NB4 (cell line): ENCODE measurements at regions not wholly inside any gene's neighbourhood (a gene's known extent, or its start where the extent isn't known, plus 50 kb on each side); places are given as distances from the start of the nearest gene placed in this dataset.

ENCODE experiments used
- MYC ChIP-seq: IDR thresholded peaks from 2 replicates; pipeline ENCODE4 v1.6.1; 2011; ENCODE audit warnings: low read depth, low read length
- POLR2A ChIP-seq: IDR thresholded peaks from 2 replicates; pipeline ENCODE4 v1.6.1; 2011; ENCODE audit warnings: mild to moderate bottlenecking; ENCODE audit not compliant: insufficient read length; ENCODE audit errors: extremely low read depth
- TF ChIP-seq, protein P1 (sequence below): IDR thresholded peaks from one replicate; pipeline ENCODE4 v1.5.1; 2012; ENCODE audit warnings: low read depth, low read length

DNA sequence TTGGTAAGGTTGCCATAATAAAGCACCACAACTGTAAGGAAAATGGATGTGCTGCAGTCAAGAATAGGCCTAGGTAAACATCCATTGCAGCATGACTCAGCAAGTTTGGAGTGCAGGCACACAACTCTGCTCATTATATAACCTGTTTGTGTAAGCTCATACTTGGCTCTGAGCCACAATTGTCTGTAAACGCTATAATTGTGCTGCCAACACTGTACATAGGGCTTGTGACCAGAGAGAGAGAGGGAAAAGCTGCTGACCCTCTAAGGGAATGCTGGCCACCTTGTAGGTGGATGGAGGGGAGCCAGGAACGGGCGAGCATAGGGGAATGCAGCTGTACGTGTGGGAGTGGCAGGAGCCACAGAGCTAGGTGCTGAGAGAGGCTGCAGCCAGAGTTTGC, 2186.5 kb upstream of the ACO1 start:
- no peak for TF ChIP-seq POLR2A
- TF ChIP-seq, protein P1, sequence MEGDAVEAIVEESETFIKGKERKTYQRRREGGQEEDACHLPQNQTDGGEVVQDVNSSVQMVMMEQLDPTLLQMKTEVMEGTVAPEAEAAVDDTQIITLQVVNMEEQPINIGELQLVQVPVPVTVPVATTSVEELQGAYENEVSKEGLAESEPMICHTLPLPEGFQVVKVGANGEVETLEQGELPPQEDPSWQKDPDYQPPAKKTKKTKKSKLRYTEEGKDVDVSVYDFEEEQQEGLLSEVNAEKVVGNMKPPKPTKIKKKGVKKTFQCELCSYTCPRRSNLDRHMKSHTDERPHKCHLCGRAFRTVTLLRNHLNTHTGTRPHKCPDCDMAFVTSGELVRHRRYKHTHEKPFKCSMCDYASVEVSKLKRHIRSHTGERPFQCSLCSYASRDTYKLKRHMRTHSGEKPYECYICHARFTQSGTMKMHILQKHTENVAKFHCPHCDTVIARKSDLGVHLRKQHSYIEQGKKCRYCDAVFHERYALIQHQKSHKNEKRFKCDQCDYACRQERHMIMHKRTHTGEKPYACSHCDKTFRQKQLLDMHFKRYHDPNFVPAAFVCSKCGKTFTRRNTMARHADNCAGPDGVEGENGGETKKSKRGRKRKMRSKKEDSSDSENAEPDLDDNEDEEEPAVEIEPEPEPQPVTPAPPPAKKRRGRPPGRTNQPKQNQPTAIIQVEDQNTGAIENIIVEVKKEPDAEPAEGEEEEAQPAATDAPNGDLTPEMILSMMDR, result no peak
- TF ChIP-seq MYC, result no peak
